ENCODE measurements at regions not wholly inside any gene's neighbourhood (a gene's known extent, or its start where the extent isn't known, plus 50 kb on each side); places are given as distances from the start of the nearest gene placed in this dataset.

DNA sequence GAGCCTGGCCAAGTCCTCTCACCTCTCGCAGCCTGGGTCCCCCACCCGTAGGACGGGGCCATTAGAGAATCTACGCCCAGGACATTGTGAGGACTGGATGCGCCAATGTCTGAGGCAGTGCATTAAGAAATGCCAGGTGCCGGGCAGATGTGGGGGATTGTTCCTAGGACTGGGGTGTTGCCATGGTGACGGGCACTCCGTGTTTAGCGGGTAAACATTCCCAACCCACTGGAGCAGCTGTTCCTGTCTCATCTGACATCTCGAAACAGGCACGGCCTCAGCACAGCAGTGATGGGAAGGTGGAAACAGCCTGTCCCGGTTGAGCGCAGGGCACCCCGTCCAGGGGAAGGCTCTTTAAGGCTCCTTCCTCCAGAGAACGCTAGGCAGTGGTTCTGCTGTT, 99.6 kb upstream of the RTL6 start:
- TF ChIP-seq POLR2A (IDR thresholded peaks at IDR 0.05): no peak
- TF ChIP-seq, protein P1, sequence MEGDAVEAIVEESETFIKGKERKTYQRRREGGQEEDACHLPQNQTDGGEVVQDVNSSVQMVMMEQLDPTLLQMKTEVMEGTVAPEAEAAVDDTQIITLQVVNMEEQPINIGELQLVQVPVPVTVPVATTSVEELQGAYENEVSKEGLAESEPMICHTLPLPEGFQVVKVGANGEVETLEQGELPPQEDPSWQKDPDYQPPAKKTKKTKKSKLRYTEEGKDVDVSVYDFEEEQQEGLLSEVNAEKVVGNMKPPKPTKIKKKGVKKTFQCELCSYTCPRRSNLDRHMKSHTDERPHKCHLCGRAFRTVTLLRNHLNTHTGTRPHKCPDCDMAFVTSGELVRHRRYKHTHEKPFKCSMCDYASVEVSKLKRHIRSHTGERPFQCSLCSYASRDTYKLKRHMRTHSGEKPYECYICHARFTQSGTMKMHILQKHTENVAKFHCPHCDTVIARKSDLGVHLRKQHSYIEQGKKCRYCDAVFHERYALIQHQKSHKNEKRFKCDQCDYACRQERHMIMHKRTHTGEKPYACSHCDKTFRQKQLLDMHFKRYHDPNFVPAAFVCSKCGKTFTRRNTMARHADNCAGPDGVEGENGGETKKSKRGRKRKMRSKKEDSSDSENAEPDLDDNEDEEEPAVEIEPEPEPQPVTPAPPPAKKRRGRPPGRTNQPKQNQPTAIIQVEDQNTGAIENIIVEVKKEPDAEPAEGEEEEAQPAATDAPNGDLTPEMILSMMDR (IDR thresholded peaks at IDR 0.05): no peak

Measured in testis (tissue), 2 donors.